ENCODE measurements at regions not wholly inside any gene's neighbourhood (a gene's known extent, or its start where the extent isn't known, plus 50 kb on each side); places are given as distances from the start of the nearest gene placed in this dataset.
"Not testable (repeated sequence)": the region's sequence is repeated elsewhere in the genome, so short reads cannot be mapped to it uniquely, and the experiment has no call there.

GRCh38 chr7:93048136-93048930, 69.4 kb downstream of the SAMD9 start:
- no peak for DNase-seq

GRCh38 chr7:93047514-93048099, 70.2 kb downstream of the SAMD9 start:
- no peak for DNase-seq

- no peak for DNase-seq
Observed at GRCh38 chr7:93046641-93047040, 71.1 kb downstream of the SAMD9 start.

GRCh38 chr7:93044147-93044810, 73.5 kb downstream of the SAMD9 start:
- no peak for DNase-seq

GRCh38 chr7:93043385-93043985, 74.3 kb downstream of the SAMD9 start:
- peak; percentile 87 for DNase-seq

GRCh38 chr7:93040355-93040754, 77.4 kb downstream of the SAMD9 start:
- no peak for DNase-seq

- no peak for DNase-seq
Observed at GRCh38 chr7:93039786-93040185, 78.0 kb downstream of the SAMD9 start.

- DNase-seq = no peak
Observed at GRCh38 chr7:93039282-93039681, 78.5 kb downstream of the SAMD9 start.

GRCh38 chr7:93036807-93037206, 81.0 kb downstream of the SAMD9 start:
- DNase-seq = no peak

- DNase-seq = no peak
Observed at GRCh38 chr7:93036149-93036640, 81.6 kb downstream of the SAMD9 start.

GRCh38 chr7:93031795-93032194, 86.0 kb downstream of the SAMD9 start:
- DNase-seq = no peak

GRCh38 chr7:93030605-93031225, 87.1 kb downstream of the SAMD9 start:
- DNase-seq = no peak

- no peak for DNase-seq
Observed at GRCh38 chr7:93029056-93029455, 88.7 kb downstream of the SAMD9 start.

- DNase-seq = no peak
Observed at GRCh38 chr7:93028610-93029009, 89.2 kb downstream of the SAMD9 start.

GRCh38 chr7:93027044-93027443, 90.7 kb downstream of the SAMD9 start:
- no peak for DNase-seq

- DNase-seq = no peak
Observed at GRCh38 chr7:93026425-93026824, 91.4 kb downstream of the SAMD9 start.

GRCh38 chr7:93025389-93025788, 92.4 kb downstream of the SAMD9 start:
- no peak for DNase-seq

- DNase-seq = not testable (repeated sequence)
Observed at GRCh38 chr7:93022931-93023478, 94.8 kb downstream of the SAMD9 start.

- DNase-seq = no peak
Observed at GRCh38 chr7:93021748-93022147, 96.0 kb downstream of the SAMD9 start.

GRCh38 chr7:93018716-93019115, 99.1 kb downstream of the SAMD9 start:
- DNase-seq = no peak

GRCh38 chr7:93016681-93017381, 100.9 kb downstream of the SAMD9 start:
- DNase-seq = no peak

All from right forelimb (tissue), 1 donor.